ENCODE measurements at regions not wholly inside any gene's neighbourhood (a gene's known extent, or its start where the extent isn't known, plus 50 kb on each side); places are given as distances from the start of the nearest gene placed in this dataset.

DNA sequence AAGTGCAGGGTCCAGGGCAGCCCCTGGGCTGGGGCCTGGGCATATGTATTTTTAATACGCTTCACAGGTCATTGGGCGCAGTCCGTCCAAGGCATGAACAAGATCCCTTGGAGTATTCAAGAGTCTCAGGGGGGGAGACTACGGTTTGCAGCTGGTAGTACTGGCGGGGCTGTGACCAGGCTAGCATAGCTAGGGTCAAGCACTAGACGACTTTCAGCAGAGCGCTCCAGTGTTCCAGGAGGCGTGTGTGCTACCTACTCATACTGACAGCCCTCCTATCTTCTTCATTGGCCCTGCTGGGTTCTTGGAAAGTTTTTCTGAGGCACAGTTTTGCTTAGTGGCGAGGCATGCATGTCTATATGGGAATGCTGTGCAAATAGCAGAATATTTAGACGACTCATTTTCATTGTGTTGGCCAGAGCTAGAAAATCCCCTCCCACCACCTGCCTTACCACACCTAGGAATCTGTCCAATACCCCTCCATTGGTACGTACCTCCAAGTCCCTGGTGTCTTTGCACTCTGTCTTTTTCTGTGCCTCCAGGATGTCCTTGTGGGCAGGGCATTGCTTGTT, 68.2 kb downstream of the GLI2 start:
- TF ChIP-seq, protein P1, sequence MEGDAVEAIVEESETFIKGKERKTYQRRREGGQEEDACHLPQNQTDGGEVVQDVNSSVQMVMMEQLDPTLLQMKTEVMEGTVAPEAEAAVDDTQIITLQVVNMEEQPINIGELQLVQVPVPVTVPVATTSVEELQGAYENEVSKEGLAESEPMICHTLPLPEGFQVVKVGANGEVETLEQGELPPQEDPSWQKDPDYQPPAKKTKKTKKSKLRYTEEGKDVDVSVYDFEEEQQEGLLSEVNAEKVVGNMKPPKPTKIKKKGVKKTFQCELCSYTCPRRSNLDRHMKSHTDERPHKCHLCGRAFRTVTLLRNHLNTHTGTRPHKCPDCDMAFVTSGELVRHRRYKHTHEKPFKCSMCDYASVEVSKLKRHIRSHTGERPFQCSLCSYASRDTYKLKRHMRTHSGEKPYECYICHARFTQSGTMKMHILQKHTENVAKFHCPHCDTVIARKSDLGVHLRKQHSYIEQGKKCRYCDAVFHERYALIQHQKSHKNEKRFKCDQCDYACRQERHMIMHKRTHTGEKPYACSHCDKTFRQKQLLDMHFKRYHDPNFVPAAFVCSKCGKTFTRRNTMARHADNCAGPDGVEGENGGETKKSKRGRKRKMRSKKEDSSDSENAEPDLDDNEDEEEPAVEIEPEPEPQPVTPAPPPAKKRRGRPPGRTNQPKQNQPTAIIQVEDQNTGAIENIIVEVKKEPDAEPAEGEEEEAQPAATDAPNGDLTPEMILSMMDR (IDR thresholded peaks at IDR 0.05): no peak
- TF ChIP-seq ZBTB21 (CRISPR knock-in tag; IDR thresholded peaks at IDR 0.05; ENCODE audit: borderline replicate concordance): no peak
- TF ChIP-seq, protein P2, sequence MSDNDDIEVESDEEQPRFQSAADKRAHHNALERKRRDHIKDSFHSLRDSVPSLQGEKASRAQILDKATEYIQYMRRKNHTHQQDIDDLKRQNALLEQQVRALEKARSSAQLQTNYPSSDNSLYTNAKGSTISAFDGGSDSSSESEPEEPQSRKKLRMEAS (CRISPR knock-in tag; IDR thresholded peaks at IDR 0.05): no peak
- TF ChIP-seq SP1 (CRISPR knock-in tag; conservative IDR thresholded peaks at IDR 0.05): no peak
